T-helper 22 cell (primary cell): ENCODE measurements at regions not wholly inside any gene's neighbourhood (a gene's known extent, or its start where the extent isn't known, plus 50 kb on each side); places are given as distances from the start of the nearest gene placed in this dataset.
"Not testable (repeated sequence)": the region's sequence is repeated elsewhere in the genome, so short reads cannot be mapped to it uniquely, and the experiment has no call there.

Experiments used
- DNase-seq: peaks from one replicate; pipeline ENCODE4 v3.0.0-alpha.2; 2020; ENCODE audit warnings: low read depth

DNA sequence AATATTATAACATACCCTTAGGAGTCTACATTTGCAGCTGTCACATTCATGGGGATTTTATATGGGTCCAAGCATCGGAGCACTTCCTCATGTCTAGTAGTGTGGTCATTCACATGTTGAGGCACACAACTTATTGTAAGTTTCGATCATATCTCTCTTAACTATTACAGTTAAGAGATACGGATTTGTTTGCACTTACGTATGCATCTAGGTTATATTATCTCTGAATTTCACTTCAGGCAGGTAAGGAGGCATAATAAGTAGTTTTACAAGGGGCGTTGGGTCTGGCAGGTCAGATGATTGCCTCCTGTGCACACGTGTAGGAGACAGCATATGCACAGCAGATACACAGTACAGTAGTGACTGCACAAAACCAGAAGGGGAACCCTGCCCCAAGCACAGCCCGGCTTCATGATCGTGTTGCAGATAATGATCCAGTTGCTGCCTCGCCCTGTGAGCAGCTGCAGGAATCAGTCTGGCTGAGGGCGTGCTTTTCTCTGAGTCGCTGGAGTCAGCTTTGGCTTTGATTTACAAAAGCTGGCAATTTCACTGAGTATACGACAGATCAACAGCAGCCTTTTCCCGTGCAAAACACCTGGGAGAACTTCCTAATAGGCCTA is 302.9 kb upstream of the GATB start:
- DNase-seq = peak; percentile 22

DNA sequence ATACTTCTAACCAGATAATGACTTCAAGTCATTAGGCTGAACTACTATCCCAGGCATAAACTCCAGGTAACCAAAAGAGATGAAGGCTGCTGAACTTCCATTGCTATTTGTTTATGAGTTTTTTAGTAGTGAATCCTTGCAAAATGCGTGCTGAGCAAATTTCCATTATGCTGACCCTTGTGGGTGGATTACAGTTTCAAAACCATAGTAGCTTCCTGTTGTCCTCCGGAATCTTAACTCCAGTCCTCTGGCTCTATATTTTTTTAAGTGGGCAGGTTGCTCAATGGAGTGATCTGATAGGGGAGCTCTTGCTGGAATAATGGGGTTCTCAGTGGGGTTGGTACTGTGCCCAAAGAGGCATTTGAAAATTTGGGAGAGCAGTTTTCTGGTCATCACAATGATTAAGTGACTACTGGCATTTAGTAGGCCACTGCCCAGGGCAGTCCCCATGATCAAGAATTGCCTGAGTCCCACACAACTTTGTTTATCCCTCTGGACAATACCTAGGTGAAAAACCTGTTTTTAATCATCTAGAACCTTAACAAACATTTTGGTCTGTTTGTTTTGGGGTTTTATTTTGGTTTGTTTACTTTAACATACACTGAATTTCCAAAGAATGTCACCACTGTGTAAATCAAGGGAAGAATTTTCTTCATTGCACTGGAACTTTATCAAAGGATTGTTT is 302.3 kb upstream of the GATB start:
- DNase-seq = no peak

DNA sequence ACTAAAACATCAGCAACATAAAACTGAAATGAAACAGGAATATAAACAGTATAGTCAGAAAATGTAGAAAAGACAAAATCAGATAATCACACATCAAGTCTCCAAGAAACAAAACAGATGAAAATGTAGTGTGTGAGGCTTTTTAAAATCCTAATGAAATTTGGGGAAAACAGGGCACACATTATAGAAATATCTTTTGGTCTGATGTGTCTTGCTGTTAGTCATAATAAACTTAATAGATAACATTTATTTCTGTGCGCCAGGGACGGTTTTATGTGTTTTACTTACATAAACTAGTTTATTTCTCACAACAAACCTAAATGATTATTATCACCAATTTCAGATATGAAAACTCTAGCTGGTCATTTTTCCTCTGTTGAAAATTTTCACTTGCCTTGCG is 293.9 kb upstream of the GATB start:
- no peak for DNase-seq

DNA sequence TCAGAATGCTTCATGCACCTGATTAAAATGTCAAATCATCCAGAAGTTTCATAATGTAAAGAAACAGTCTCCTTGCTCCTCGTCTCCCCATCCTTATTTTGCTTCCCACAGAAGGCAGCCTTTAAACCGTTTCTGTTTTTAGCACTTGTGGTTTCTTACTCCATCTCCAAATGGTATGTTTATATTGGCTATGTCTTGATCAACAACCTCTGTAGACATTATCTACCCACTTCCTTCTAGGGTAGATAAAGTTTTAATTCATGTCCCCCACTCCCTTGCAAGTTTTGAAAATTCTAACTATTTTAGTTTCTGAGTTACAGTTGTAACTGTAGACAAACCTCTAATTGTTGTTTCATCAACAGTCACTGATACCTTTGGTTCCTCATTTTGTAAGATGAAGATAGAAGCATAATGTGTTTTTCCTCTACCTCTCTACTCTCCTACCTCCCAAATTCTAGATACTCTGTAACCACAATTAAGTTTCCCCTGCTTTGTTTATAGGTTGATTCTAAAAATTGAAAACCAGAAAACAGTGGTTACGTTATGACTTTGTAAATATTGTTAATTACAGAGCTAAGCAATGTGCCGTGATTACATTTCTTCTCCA is 291.7 kb upstream of the GATB start:
- DNase-seq = no peak

DNA sequence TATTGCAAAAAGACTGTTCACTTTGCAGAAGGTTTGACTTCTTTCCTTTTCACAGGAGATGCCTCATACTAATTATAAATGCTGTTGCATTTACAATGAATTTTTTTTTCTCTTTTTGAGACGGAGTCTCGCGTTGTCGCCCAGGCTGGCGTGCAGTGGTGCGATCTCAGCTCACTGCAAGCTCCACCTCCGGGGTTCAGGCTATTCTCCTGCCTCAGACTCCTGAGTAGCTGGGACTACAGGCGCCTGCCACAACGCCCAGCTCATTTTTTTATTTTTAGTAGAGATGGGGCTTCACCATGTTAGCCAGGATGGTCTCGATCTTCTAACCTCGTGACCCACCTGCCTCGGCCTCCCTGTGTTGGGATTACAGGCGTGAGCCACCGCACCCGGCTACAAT is 290.5 kb upstream of the GATB start:
- not testable (repeated sequence) for DNase-seq

DNA sequence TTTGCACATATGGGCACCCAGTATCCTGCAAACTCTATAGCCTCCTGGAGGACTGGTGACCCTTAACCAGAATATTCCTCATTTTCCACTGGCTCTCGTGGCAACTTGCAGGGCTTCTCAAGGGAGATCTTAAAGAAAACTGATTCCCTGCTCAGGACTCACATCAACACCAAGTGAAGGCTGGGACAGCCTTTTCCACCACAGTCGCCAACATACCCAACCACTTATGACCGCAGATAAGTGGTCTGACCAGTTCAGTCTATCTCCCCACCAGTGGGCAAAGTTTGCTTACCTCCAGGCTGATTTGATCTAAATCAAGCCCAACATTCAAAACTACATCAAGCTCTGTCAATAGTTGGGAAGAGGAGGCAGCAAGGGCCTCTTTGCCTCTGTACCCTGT is 289.3 kb upstream of the GATB start:
- DNase-seq = no peak

DNA sequence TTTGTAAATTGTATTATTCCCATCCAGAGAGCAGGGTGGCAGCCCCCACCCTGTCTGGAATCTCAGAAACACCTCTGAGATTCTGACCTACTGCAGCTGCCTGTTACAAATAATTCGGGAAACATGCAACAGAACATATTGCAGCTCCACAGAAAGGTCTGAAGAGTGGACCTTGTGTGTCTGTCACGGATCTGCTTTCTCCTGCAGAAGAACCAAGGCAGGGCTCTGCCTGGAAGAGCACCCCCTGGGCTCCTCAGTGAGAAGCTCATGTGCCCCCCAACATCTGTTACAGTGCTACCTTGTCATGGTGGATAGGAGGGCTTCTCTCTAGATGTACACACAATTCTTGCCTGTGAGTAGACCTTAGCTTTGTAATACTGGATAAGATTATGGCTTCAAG is 286.6 kb upstream of the GATB start:
- no peak for DNase-seq

DNA sequence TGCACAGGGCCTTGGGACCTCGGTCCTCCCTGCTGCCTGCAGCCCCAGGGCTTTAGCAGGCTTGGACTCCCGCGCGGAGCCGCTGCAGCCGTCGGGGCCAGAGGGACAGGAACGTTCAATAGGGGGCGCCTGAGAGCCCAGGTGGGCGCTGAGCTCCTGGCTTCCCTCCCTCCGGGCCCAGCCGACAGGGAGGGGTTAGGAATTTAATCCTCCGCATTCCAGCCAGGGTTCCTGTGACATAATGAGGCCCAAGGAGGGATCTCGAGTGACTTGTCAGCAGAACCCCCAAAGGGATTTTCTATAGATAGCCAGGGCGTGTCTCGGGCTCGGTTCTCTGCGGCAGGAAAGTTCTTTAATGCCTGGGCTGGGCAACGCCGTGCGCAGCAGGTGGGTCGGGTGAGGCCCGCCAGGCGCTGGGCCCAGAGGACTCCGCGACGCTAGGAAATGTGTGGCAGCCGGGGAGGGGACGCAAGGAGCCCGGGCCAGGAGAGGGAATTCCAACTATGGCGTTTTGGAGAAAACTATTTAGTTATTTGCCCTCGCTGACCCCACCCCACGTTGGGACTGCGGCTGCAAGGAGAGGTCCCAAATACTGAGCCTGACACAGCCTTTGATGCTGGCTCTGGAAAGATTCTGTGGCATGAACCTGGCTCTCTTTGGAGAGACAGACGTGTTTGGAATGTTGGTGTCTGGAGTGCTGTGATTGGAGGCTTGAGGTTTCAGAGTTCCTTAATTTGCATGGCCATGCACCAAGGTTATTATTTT is 285.2 kb upstream of the GATB start:
- no peak for DNase-seq

DNA sequence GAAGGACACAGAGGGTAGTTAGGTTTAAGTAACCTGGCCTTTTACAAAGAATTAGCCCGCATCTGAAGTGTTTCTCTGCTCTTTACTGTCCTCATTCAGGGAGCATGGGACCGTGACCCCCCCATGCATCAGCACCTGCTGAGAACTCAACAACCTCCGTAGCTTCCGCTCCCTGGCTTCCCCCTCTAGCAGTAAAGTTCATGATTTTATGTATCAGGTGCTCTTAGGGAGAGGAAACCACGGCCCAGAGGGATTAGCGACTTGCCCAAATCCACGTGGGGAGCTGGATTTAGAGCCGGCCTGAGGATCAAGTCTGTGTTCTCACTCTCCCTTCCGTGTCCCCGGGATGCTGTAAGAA is 284.6 kb upstream of the GATB start:
- DNase-seq = no peak

DNA sequence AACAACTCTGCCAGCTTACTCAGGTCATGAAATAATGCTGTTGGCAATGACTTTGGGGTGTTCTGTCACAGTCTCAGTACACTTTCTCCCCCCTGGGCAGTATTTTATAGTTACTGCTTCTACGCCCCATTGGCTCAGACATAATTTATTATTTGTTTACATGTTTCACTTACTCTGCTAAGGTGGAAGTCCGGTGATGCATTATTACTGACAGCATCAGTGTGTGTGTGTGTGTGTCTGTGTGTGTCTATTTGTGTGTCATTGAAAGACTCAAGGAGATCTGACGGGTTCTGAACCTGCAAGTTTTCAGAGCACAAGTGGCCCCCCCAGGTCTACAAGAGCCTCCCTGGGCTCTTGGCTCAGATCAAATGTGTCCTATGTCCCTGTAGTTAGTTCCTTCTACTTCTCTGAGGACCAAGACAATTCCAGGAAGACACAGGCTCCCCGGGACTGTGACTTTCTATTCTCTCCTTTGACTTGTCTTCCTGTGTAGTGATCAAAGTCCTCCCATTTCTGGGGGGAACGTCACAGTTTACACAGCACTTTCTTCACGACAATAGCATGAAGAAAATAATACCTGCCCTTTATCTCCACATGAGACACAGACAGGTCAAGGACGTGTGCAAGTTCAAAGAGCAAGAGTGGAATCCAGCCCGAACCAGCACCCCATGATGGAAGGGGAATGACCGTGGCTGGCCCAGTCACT is 283.7 kb upstream of the GATB start:
- DNase-seq = no peak

DNA sequence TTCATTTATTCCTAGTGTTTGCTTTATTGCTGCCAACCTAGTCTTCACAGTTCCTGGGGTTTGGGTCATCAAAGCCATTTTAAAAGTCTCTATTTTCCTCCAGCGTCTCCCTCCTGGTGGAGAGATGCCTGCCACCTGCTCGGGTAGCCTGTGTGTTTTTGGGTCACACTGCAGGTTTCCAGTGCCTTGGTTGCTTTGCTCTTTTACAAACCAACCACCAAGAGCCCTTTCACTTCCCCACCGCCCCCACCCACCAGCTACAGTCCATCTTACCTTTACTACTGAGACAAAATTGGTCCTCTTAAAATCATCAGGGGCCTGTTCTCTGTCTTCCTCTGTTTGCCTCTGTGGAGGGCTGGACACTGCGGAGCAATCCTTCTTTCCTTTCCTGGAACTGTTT is 280.5 kb upstream of the GATB start:
- DNase-seq = no peak

DNA sequence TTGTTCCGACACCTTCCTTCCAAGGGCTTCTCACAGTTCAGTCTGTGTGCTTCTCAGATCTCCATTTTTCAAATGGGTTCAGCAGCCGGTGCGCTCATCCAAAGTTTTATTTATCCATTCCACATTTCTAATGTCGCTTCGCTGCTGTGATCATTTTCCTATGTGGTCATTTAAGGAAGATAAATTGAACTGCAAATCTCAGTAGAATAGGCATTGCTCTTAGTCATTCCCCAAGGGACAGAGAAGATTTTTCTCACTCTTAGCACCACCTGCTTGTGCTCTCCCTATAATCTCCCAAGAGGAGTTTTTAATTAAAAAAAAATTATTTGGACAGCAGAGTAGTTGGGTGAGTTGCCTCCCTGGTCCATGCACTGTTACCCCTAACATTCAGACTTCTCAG is 278.9 kb upstream of the GATB start:
- no peak for DNase-seq

DNA sequence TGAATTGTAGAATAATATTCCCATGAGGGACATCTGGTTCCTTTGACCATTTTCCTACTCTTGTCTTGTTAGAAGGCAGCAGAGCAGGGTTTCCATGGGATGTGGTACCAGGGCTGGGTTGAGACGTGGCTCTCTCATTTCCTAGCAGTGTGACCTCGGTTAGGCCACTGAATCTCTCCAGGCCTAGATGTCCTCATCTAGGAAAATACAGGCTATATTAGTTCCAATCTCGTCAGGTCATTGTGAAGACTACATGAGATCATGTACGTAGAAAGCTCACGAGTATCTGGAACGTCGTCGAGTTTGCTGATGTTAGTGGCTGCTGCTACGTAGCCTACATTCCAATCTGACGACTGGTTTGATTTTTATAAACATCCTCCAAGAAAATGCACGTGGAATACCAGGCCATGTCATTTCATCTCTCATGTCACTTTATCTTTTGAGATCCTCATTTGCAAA is 278.2 kb upstream of the GATB start:
- DNase-seq = no peak

DNA sequence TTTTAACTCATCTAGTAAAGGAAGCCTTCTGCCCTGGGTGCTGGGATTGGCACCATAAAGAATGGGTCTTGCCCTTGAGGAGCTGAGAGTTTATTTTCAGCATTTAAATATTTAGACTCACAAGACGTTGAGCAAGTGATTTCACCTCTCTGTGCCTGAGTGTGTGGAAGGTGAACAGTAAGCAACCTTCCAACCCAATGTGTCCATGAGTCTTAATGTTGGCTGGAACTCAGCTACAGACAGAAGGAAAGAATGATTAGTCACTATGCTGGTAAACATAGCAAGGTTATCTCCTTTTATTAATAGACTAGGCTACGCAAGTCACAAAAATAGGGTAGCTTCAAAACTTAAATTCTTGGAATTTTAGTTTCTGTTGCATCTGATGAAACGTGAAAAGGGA is 277.4 kb upstream of the GATB start:
- no peak for DNase-seq

DNA sequence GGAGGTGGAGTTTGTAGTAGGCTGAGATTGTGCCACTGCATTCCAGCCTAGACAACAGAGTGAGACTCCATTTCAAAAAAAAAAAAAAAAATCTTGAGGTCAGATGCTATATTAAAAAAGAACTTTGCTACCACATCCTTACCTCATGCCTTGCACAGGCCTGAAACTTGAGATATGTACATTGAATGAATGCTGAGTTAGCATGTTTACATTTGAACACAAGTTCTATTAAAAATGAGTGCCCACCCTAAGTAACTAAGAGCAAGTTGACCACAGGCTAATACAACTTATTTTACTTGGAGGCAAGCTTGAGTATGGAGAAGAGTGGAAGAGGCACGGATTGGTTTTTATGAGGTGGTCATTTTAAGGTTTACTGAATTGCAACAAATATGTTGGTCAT is 276.6 kb upstream of the GATB start:
- DNase-seq = no peak

DNA sequence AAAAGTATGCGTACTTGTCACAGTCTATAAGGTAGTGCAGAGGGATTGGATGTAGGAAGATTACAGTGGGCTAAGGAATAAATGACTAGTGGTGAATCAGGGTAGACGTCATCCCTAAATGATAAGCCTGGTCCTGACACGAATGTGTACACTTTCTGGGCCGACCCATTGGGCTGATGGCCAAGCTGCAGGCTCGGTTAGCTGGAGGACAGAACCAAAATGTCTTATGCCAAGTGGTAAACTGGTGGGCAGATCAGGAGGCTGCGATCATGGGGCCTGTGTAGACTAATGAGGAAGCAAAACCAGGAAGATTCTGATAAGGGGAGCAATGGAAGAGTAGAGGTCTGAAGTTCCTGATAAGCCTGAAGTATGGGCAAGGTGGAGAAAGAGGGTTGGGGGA is 272.8 kb upstream of the GATB start:
- DNase-seq = no peak

DNA sequence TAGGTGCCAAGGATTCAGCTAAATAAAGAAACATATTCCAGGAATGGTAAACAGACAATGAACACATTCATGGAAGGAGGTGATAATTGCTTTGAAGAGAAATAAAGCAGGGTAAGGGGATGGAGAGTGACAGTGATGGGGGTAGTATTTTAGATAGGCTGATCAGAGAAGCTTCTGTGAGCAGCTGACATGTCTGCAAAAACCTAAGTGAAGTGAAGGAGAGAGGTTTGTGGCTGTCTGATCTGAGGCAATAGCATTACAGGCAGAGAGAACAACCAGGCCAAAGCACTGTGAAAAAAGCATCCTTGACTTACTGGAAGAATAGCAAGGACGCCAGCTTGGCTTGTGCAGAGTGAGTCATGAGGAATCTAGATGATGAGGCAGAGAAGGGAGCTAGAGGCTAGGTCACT is 271.9 kb upstream of the GATB start:
- DNase-seq = no peak

DNA sequence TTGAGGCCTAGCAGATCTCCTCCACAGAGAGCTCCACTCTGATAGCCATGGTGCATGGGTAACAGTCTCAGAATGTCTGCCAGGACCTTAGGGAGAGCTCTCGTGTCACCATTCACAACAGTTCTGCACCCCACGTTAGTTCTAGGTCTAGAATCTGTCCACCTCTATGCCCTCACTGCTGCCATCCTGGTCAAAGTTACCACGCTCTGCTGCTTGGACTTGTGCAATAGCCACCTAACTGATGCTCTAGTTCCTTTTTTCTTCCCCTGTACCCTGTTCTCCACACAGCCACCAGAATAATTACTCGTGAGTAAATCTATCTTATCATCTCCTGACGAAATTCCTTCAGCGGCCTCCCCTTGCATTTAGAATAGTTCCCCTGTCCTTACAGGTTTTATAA is 268.8 kb upstream of the GATB start:
- DNase-seq = no peak

DNA sequence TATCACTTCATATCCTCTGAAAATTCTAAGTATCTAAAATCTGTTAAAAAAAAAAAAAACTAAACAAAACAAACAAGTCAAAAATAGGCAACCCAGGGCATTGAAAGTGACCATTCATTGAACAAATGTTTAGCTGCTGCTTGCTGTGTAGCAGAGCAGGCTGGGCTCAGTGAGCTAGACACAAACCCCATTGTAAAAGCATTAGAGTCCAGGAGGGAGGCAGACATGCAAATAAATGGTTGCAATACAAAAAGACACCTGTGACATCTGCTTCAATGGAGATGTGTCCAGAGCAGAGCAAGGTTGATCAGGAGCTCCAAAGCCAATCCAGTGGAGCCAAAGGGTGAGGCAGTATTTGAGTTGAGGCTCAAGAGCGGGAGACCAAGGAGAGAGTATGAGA is 267.3 kb upstream of the GATB start:
- DNase-seq = no peak

DNA sequence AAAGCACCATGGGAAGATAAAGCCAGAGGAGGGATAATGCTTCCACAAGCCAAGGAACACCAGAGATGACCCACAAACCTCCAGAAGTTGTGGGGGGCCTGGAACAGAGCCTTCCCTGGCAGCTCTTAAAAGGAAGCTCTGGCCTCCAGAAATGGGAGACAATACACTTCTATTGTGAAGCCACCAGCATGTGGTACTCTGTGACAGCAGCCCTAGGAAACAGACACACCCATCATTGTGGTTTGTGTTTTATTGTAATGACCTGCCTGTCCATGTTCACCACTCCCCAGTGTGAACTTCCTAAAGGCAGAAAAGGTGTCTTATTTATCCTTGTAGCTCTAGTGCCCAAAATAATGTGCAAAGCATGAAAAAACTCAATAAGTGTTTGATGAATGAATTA is 264.1 kb upstream of the GATB start:
- DNase-seq = no peak

DNA sequence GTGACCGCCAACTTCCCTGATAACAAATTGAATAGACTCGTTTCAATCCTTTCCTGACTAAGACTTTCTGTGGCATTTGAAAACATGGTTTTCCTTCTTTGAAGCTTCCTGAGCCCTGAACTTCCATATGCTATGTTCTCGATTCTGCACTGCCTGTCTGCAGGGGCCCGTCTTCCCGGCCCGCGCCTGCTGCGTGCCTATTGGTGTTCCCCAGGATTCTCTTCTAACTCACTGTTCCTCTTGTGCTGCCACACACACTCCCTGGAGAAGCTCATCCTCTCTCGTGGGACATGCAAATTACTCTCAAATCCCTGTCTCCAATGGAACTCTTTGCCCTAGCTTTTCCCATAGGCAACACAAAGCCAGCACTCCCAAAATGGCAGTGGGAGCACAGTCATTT is 262.9 kb upstream of the GATB start:
- DNase-seq = no peak

DNA sequence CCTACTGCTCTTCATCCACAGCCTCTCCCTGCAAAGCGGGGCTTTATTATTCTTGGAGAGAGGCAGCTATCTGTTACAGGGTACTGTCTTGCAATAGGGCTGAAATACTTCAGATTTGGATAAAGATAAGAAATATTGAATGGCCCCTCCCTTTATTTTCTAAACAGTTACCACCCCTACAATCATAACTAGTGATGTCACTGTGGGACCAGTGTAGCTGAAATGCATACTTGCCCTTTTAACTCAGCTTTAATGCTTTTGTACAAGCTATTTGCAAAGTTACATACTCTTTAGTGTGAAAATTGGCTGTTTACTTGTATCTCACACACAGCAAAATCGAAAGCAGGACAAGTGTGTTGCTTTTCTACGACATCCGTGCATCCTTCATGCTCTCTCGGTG is 261.7 kb upstream of the GATB start:
- no peak for DNase-seq
